ENCODE measurements at regions not wholly inside any gene's neighbourhood (a gene's known extent, or its start where the extent isn't known, plus 50 kb on each side); places are given as distances from the start of the nearest gene placed in this dataset.
"Not testable (repeated sequence)": the region's sequence is repeated elsewhere in the genome, so short reads cannot be mapped to it uniquely, and the experiment has no call there.

GRCh38 chr9:33623658-33624586 lies 99.9 kb downstream of the ANKRD18B start:
- peak; percentile 68 for DNase-seq

- not testable (repeated sequence) for DNase-seq
Measured at GRCh38 chr9:33628318-33628717, 104.3 kb downstream of the ANKRD18B start.

- DNase-seq: no peak
Measured at GRCh38 chr9:33628865-33629410, 104.9 kb downstream of the ANKRD18B start.

- DNase-seq: no peak
Measured at GRCh38 chr9:33633636-33634035, 109.6 kb downstream of the ANKRD18B start.

GRCh38 chr9:33637881-33638280 lies 113.8 kb downstream of the ANKRD18B start:
- DNase-seq: no peak

GRCh38 chr9:33638391-33638915 lies 114.4 kb downstream of the ANKRD18B start:
- no peak for DNase-seq

- peak; percentile 7 for DNase-seq
Measured at GRCh38 chr9:33645706-33646105, 121.7 kb downstream of the ANKRD18B start.

GRCh38 chr9:33649463-33649862 lies 125.4 kb downstream of the ANKRD18B start:
- DNase-seq: no peak

- no peak for DNase-seq
Measured at GRCh38 chr9:33651125-33651524, 127.1 kb downstream of the ANKRD18B start.

GRCh38 chr9:33659921-33660320 lies 135.4 kb upstream of the PRSS3 start:
- no peak for DNase-seq

- no peak for DNase-seq
Measured at GRCh38 chr9:33660772-33661171, 134.6 kb upstream of the PRSS3 start.

- DNase-seq: no peak
Measured at GRCh38 chr9:33661176-33661575, 134.2 kb upstream of the PRSS3 start.

GRCh38 chr9:33662871-33663270 lies 132.5 kb upstream of the PRSS3 start:
- DNase-seq: no peak

GRCh38 chr9:33676194-33676745 lies 119.1 kb upstream of the PRSS3 start:
- DNase-seq: peak; percentile 61

GRCh38 chr9:33676746-33677505 lies 118.4 kb upstream of the PRSS3 start:
- DNase-seq: peak; percentile 61

GRCh38 chr9:33677506-33677809 lies 117.9 kb upstream of the PRSS3 start:
- no peak for DNase-seq

- DNase-seq: peak; percentile 26
Measured at GRCh38 chr9:33677961-33678360, 117.4 kb upstream of the PRSS3 start.

- no peak for DNase-seq
Measured at GRCh38 chr9:33682551-33682950, 112.8 kb upstream of the PRSS3 start.

GRCh38 chr9:33684831-33685230 lies 110.5 kb upstream of the PRSS3 start:
- DNase-seq: no peak

GRCh38 chr9:33686942-33687341 lies 108.4 kb upstream of the PRSS3 start:
- DNase-seq: peak; percentile 61

- DNase-seq: peak; percentile 67
Measured at GRCh38 chr9:33687779-33688178, 107.6 kb upstream of the PRSS3 start.

- DNase-seq: no peak
Measured at GRCh38 chr9:33690143-33690933, 105.0 kb upstream of the PRSS3 start.

All from NCI-H1105 treated with DMSO at 0.1 percent for 48 hours (cell line).